Lower lobe of right lung (tissue), 2 donors: ENCODE measurements at regions not wholly inside any gene's neighbourhood (a gene's known extent, or its start where the extent isn't known, plus 50 kb on each side); places are given as distances from the start of the nearest gene placed in this dataset.

Source experiments
- ATAC-seq, 2 donors: fragments of 200-7000 bp; cut with Tn5 transposase; one replicate each; pipeline ENCODE4 v1.9.1; 2020 to 2022; ENCODE audit warnings: mild to moderate bottlenecking in 2 of 2, moderate library complexity in 2 of 2
- DNase-seq: peaks from one replicate; pipeline ENCODE4 v3.0.0-alpha.2; 2020
- H3K27ac ChIP-seq: fragments of 200-600 bp; one replicate; pipeline ENCODE4 v1.8.0; 2022
- H3K27me3 ChIP-seq: fragments of 200-600 bp; one replicate; pipeline ENCODE4 v1.8.0; 2022; ENCODE audit warnings: low read depth
- H3K36me3 ChIP-seq: fragments of 200-600 bp; one replicate; pipeline ENCODE4 v1.8.0; 2022; ENCODE audit warnings: mild to moderate bottlenecking
- H3K4me1 ChIP-seq: fragments of 200-600 bp; one replicate; pipeline ENCODE4 v1.8.0; 2022
- H3K4me3 ChIP-seq: fragments of 200-600 bp; one replicate; pipeline ENCODE4 v1.8.0; 2022; ENCODE audit warnings: mild to moderate bottlenecking
- H3K9me3 ChIP-seq: fragments of 200-600 bp; one replicate; pipeline ENCODE4 v1.8.0; 2022
- CTCF ChIP-seq: fragments of 200-600 bp; IDR thresholded peaks from one replicate; pipeline ENCODE4 v1.8.0; 2022; ENCODE audit warnings: antibody characterized with exemption, mild to moderate bottlenecking
- intact Hi-C: fragments of 100-400 bp; cut with DNase I; formaldehyde crosslinking; loops from one replicate; pipeline ENCODE4 v1.11.0; 2022
- donor health status: DM: no; HTN: yes; CAD: no; lungs with severe emphysema.

GRCh38 chr12:59938190-59938962, 342.5 kb downstream of the SLC16A7 start:
- H3K27me3 ChIP-seq = no peaks in the 10 kb centered on the region
- intact Hi-C loops = no loop called here
- ATAC-seq (no peak), DNase-seq (no peak)
- no peaks in the 10 kb centered on the region for H3K9me3 ChIP-seq
- H3K36me3 ChIP-seq = no peaks in the 10 kb centered on the region
- no peaks in the 10 kb centered on the region for H3K4me1 ChIP-seq
- no peak overlapping the region for H3K27ac ChIP-seq
- no peak for TF ChIP-seq CTCF
- H3K4me3 ChIP-seq = no peak overlapping the region

- H3K27ac ChIP-seq = no peak overlapping the region
- TF ChIP-seq CTCF = no peak
- H3K27me3 ChIP-seq = no peaks in the 10 kb centered on the region
- ATAC-seq = no peak
- no peaks in the 10 kb centered on the region for H3K36me3 ChIP-seq
- no peaks in the 10 kb centered on the region for H3K4me1 ChIP-seq
- no peak for DNase-seq
- H3K4me3 ChIP-seq = no peak overlapping the region
- H3K9me3 ChIP-seq = no peaks in the 10 kb centered on the region
- intact Hi-C loops = no loop called here
Measured at GRCh38 chr12:59940631-59941342, 345.0 kb downstream of the SLC16A7 start.

- H3K4me1 ChIP-seq = no peaks in the 10 kb centered on the region
- ATAC-seq (no peak), DNase-seq (no peak)
- no peaks in the 10 kb centered on the region for H3K27me3 ChIP-seq
- no peak for TF ChIP-seq CTCF
- no peaks in the 10 kb centered on the region for H3K36me3 ChIP-seq
- intact Hi-C loops = no loop called here
- no peaks in the 10 kb centered on the region for H3K9me3 ChIP-seq
- H3K4me3 ChIP-seq = no peak overlapping the region
- H3K27ac ChIP-seq = no peak overlapping the region
Measured at GRCh38 chr12:59941461-59941860, 345.6 kb downstream of the SLC16A7 start.

GRCh38 chr12:59944177-59944576, 348.3 kb downstream of the SLC16A7 start:
- Histone ChIP-seq H3K4me3 (no peak overlapping the region), H3K9me3 (no peaks in the 10 kb centered on the region), H3K4me1 (no peaks in the 10 kb centered on the region), H3K36me3 (no peaks in the 10 kb centered on the region), H3K27me3 (no peaks in the 10 kb centered on the region), H3K27ac (no peak overlapping the region)
- DNase-seq (no peak), ATAC-seq (no peak)
- TF ChIP-seq CTCF = no peak
- intact Hi-C loops = no loop called here

GRCh38 chr12:59946635-59947034, 350.8 kb downstream of the SLC16A7 start:
- Histone ChIP-seq H3K27me3 (no peaks in the 10 kb centered on the region), H3K36me3 (no peaks in the 10 kb centered on the region), H3K4me1 (no peaks in the 10 kb centered on the region), H3K4me3 (no peak overlapping the region), H3K27ac (no peak overlapping the region), H3K9me3 (no peaks in the 10 kb centered on the region)
- intact Hi-C loops = no loop called here
- no peak for ATAC-seq
- TF ChIP-seq CTCF = no peak
- no peak for DNase-seq
